NK-92 treated with Interleukin-12 subunit alpha and Interleukin-12 subunit beta, amount 100 ng/mL, for 24 hours (cell line): ENCODE measurements at regions not wholly inside any gene's neighbourhood (a gene's known extent, or its start where the extent isn't known, plus 50 kb on each side); places are given as distances from the start of the nearest gene placed in this dataset.
"Not testable (repeated sequence)": the region's sequence is repeated elsewhere in the genome, so short reads cannot be mapped to it uniquely, and the experiment has no call there.

Experiments
- DNase-seq: peaks from one replicate; lab custom pipeline; 2025; lab: John Stamatoyannopoulos, UW

DNA sequence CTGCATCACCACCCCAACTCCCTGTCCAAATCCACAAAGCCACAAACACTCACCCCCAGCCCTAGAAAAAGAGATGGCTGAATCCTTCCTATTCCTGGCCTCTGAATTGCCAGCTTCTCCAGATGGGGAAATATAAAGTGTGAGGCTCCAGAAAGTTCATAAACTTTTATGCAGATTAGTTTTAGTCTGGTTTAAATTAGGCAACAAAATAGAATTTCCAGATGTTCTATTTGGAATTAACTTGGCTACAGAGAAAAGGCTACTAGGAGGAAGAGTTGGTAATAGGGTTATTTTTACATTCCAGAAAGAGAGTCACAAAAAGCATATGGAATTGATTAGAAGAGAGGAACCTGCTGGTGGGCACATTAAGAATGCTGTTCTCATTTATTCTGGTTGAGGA, 56.0 kb downstream of the EN1 start:
- no peak for DNase-seq

DNA sequence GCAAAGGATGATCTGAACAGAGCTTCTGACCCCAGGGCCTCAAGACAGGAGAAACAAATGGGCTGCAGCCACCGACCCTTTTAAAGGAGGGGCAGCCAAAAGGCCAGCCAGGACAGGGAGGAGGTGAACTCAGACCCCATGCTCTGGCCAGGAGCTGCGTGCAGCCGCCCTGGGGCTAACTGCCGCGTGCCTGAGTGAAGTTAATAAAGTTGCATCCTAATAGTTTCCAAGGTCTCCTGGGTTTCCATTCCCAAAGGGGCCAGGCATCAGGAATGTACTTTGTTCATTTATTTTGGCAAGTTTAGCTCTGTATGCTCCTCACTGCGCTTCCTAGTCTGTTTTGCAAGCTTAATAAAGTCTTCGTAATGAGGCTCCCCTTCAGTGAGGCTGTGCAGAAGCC, 60.7 kb downstream of the EN1 start:
- no peak for DNase-seq

DNA sequence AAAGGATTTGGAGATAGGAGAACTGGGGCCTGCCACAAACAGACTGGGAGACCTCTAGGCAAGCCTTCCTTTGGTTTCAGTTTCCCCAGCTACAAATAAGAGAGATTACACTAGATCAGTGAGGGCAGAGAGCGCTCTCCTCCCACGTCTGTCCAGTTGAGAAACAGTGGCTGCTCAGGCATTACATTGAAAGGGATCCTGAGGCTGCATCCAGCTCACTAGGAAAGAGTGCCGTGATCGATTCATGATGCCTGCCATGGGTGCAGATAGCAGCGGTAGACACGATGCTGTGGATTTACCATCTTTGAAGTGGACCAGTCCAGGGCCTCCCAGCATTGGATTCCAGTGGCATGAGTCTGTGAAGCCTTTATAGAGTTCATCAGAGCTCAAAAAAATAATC, 62.6 kb downstream of the EN1 start:
- no peak for DNase-seq

DNA sequence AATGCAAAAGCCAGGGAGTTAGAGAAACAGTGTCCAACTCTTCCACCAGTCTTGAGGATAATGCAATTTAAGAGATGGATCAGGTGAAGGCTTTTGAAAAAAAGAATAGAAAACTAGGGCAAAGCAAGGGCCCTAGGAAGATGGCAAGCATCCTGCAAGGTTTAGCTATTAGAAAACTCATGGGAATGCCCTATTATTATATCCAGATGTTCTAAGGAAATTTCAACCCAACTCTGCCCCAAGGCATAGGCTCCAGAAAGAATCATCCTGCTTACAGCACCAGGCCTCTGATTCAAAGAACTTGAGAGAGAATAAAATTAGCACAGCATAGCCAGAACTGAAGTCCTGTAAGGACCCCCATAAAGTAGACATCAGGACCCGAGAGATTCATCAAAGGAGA, 68.1 kb downstream of the EN1 start:
- DNase-seq, result no peak

DNA sequence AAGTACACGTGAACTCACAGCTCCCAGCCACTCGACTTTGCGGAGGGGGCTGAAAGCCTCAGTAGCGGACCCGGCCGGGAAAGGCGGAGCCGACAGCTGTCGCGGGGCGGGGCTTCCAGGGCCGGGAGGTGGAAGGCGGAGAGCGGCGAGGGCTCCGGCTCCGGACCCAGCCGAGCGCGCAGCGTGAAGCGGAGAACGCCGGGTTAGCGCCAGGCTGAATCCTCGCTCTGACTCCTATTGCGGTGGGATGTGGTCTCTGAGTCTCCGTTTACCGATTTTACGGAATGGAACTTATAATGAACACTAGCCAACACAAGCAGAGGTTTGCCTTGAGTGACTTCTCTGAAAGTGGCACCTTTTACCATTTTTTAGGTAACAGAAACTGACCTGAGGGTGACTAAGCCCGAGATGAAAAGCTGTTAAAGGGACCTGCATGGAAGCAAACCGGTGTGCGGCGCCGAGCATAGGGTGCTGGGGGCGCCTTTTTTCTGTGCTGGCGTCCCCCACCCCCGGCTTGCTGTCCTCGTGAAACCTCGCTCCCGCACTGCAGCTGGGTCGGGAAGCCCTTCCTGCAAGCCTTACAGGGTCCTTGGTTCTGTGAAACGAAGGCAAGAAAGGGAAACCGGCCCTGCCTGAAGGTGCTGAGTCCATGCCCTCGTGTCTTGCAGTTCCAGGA, 72.9 kb downstream of the EN1 start:
- no peak for DNase-seq

DNA sequence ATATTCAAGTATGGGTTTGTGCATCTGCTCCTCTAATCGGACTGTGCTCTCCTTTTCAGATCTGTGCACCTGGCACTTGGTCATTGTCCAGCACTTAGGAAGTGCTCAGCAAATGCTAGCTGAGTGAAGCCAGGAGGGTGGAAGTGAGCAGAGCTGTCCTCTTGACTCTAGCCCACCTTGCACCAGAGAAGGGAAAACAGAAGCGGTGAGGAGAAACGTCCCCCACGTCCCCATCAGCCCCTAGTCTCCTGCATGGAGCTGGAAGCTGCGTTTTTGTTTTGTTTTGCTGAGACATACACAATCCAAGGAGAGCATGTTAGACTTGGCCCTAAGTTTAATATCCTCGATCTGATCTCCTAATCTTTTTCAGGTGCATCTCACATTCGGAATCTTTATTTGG, 73.6 kb downstream of the EN1 start:
- DNase-seq, result no peak

DNA sequence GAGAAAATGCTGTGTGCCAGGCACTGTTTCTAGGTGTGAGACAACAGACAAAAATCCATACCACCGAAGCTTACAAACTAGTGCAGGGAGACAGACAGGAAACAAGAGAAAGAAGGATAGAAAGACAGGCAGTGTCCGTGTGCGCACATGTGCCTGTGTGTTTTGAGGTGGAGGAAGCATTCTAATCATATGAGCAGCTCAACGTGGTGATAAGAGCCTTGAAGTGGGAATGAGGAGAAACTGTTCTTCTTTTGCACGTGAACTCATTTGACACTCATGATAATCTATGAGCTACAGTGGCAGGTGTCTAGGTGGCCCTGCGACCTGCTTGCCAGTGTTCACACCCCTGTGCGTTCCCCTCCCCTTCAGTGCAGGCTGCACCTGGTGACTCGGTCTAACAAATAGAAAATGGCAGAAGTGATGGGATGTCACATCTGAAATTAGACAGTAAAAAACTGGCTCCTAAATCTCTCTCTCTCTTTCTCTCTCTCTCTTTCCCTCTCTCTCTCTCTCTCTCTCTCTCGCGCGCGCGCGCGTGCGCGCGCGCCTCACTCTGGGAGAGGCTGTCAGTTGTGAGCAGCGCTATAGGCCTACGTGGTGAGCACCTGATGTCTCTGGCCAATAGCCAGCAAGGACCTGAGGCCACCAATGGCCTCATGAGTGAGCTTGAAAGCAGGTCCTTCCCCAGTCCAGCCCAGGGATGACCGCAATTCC, 74.8 kb downstream of the EN1 start:
- no peak for DNase-seq

DNA sequence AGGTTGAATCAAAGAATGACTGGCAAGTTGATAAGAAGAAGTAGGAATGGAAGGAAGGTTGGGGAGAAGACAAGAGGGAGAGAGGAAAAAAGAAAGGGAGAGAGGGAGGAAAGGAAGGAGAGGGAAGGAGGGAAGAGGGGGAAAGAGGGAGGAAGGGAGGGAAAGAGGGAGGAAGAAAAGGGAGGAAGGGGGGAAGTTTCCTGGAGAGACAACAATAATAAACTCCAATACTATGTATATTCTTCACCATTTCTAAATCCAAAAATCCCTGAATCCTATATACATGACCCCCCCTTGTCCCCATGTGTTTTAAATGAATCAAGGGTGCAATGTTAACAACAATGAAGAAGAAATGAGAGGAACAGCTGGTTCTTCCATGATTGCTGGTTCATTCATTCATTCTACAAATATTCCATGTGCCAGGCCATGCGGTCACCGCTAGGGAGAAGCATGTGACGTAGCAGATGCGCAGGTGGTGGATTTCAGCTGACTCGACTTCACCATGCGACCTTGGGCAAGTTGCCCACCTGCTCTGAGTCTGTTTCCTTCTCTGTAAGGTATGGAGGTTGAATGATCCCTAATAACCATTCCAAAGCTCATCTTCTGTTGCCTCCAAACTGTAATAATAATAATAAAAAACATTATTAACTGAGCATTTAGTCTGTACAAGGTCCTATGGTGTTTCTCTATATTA, 77.6 kb downstream of the EN1 start:
- DNase-seq, result no peak

DNA sequence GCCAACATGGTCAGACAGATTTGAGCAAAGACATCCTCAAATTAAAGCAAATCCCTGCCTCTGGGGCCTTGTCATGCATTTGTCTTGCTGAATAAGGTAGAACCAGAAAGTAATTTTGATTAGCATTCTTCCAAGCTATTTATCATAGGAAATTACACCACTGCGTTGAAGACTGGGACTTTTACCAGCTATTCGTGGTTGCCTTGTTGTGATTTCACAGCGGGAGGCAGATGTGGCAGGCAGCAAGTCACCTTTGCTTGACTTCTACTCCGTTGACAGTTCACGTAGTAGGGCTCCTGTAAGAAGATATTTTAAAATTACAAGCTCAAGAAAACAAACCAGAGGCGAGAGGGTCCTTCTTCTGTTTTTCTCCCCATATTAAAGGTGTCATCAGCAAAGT, 80.6 kb downstream of the EN1 start:
- no peak for DNase-seq

DNA sequence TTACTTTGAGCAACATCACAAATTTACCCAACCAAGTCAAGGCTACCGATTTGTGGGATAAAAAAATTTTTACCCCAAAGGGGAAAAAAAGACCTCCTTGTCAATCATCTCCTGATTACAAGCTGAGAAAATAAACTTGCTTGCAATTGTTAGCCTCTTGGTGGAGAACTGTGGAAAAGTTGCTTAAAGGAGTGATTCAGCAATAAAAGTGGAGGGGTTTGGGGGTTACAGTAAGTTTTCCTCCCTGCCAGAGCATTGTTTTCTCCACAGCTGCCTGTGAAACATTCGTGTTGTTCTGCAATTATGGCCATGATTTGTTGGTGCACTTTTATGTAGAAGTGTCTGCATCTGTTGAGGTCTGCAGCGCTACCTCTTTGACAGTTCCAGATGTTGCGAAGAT, 82.6 kb downstream of the EN1 start:
- DNase-seq, result no peak

DNA sequence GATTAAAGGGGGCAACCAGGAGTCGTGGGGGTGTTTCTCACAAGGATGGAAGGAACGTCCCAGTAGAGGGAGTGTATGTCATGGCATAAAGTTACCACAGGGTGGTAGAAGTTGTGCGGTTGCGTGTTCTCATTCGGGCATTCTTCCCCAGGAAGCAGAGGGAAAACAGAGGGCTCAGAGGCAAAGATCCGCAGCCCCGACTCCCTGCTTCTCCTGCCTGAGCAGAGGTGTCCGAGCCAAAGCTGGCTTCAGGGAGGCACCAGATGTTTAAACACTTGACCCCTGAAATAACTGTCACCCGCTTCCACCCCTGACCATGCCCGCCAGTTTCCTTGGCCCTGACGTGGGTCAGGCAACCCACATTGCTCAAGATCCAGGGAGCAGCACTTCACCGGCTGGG, 83.7 kb downstream of the EN1 start:
- no peak for DNase-seq

DNA sequence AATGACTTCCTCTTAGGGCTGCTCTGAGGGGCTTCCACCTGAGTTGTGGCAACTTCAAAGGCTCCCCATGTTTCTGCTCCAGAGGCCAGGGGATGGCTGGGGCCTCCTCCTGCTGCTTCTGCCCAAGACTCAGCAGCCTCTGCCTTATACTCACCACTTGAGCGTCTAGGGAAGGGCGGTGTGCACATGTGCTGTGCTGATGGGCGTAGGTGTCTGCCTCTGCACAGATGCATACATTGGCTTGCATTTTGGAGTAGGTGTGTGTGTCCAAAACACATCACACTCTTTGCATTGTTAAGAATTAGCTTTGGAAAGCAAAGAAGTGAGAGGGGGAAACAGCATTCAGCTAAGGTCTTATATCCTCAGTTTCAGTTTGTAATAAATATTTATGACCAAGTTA, 85.2 kb downstream of the EN1 start:
- DNase-seq, result no peak

DNA sequence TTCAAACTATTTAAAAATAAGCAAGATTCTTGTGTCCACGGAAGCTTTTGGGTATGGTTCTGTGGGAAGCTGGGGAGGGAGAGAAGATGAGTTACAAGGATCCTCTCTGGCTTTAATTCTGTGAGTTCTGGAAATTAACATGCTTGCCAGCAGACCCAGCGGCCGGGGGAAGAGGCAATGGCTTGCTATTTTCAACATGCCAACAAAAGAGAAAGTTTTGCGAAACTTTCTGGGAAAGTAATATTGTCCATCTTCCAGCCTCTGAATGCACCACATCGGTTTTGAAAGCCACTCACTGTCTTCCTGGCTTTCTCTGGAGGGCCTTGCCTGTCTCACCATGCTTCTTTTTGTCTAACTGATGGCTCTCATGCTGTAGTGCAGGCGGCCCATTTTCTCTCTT, 85.7 kb downstream of the EN1 start:
- no peak for DNase-seq

DNA sequence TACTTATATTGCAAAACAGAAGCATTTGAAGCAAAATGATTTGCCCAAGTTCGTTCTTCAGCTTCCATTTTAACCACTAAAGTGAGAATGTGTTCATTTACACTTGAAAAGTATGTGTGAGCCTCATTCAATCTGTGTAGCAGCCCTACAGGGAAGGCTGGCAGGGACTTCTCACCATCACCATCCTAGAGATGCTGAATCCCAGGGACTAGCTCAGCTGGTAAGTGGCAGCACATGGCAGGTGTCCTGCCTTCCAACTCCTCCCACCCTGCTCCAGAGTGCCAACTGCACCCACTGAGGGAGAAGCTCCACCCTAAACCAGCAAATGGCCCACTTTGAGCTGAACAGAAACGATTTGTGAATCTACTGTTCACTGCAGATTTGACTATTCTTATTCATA, 91.5 kb downstream of the EN1 start:
- DNase-seq, result no peak

DNA sequence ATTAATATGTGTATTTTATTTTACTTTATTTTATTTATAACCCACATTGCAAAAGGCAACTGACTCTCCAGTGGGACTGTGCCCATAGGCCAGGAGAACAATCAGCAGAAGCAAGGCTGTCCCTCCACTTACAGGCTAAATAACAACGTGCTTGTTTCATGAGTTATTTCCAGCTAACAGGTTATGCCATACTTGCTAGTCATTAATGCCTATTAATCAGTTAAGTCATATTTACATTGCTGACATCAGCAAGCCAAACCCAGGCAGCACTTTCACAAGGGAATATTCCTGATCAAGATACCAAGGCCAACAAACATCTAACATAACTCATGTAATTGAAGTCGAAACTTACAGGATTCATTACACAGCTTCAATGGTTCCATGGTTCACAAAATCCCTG, 92.1 kb downstream of the EN1 start:
- DNase-seq, result no peak

DNA sequence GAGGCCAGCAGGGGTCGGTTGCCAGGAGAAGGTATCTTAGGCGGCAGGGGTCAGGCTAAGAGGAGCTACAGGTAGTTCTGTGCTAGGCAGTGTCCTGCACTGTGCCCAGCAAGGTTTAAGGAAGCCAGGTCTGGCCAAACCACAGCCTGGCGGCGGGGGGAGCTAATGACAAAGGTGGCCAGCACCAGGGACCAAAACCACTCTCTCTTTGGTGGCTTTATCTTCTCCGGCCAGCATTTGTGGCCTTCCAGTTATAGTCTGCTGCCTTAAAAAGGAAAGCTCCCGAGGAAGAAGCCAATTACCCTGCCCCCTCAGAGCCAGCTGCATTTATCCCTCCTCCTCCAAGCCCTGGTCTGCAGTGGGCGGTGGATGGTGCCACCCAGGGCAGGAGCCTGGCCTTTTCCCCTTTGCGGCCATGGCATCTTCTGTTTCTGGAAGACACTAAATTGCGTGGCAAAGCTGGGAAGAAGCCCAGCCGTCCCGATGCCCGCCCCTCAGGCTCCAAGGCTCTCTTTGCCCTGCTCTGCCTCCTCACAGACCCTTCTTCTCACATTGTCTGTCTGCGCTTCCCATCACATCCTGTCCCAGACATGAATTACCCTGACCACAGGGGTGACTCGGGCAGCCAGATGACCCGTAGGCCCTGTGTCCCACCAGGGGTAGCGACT, 94.6 kb downstream of the EN1 start:
- DNase-seq, result no peak

DNA sequence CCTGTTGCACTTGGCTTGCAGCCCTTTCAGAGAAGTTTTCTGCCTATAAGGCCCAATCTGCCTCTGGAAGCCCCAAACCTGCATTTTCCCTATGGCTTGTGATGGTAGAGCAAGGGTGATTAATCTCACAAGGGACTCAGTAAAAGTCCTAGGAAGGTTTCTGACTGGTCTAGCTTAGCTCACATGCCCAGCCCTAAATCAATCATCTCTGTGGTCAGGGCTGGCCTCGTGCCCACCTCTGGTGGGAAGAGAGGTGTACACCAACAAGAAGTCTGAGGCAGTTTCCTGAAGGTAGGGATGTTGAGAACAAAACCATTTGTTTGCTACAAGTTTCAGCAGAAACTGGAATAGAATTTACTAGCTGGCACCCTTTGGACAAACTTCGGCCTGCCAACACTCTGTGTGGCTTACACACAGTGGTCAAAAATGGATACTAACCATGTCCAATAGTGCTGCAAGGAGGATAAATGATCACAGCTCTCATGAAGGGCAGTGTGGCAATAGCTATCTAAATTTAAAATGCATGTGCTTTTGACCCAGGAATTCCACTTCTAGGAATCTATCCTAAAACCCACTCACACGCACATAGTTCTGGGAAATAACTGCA, 96.4 kb downstream of the EN1 start:
- DNase-seq, result no peak

DNA sequence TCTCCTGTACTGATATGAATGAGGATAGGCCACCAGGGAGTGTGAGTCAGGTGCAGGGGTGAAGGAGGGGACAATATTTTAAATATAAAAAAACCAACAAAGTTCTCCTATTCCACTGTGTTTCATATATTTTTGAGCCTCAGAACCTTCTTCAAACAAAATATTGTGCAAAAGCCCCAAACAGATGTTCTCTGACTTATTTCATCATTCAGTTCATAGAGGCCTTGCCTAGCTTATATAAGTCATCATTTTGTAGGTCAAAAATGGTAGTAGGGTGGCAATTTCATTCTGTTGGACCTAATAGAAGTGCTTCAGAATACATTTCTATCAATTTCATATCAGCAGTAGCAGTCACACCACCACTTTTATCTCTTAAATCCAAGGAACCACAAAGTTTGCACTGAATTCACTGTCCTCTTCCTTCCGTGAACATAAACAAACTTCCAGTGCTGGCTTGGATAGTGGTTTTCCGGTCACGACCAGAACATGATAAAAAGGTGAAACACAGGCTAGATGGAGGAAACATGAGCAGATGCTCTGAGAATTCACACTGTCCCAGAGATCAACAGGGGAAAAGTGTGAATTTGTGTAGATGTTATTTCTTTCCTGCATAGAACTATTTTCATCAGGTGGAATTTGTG, 99.1 kb downstream of the EN1 start:
- no peak for DNase-seq

DNA sequence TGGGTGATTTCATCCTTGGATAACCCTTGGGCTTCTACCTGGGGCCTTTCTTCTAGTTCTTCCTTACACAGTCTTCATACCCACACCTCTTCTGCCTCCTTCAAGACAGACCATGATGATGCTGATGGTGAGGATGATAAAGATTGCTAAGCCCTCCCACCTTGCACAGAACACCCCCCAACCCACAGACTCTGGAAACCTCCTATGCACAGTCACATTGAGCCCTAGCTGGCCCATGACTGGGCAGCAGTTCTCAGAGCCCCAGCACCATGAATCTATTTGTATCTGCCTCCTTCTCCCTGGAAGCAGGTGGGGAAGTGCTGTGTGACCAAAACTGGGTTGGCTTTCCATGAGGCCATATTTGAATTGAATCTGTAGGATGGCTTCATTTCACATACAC, 99.8 kb downstream of the EN1 start:
- DNase-seq, result no peak

DNA sequence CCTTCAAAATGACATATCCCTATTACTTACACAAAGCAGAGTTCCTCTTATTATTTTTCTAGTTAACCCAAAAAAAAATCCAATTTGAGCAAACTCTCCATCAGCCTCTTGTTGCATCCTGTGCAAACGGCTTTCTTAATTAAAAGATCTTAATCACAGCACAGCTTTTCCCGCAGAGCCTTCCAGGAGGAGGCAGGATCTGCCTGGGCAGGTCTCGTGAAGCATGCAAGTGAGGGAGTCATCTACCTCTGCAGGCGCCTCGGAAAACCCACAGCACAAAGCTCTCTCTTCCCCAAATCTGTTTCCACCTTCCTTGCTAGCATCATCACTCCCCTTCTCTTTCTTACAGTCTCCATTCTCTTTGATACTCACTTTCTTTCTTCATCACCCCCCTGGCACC, 100.4 kb downstream of the EN1 start:
- no peak for DNase-seq

DNA sequence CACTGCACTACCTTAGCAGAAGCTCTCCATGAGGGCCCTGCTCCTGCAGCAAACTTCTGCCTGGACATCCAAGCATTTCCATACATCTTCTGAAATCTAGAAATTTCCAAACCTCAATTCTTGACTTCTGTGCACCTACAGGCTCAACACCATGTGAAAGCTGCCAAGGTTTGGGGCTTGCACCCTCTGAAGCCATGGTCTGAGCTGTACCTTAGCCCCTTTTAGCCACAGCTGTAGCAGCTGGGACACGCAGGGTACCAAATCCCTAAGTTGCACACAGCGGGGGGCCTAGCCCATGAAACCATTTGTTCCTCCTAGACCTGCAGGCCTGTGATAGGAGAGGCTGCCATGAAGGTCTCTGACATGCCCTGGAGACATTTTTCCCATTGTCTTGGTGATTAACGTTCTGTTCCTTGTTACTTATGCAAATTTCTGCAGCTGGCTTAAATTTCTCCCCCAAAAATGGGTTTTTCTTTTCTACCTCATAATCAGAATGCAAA, 102.7 kb downstream of the EN1 start:
- DNase-seq, result not testable (repeated sequence)
